NT2/D1 (cell line): ENCODE measurements at regions not wholly inside any gene's neighbourhood (a gene's known extent, or its start where the extent isn't known, plus 50 kb on each side); places are given as distances from the start of the nearest gene placed in this dataset.

ENCODE experiments used
- DNase-seq: peaks from one replicate; pipeline ENCODE4 v3.0.0-alpha.2; 2011; ENCODE audit warnings: low read depth, low spot score
- H3K27me3 ChIP-seq: 2 replicates; pipeline ENCODE4 v1.6.0; 2011; ENCODE audit warnings: mild to moderate bottlenecking; ENCODE audit not compliant: insufficient read length, insufficient read depth
- H3K36me3 ChIP-seq: 2 replicates; pipeline ENCODE4 v1.6.1; 2011; ENCODE audit warnings: mild to moderate bottlenecking, low read length, mixed read lengths; ENCODE audit not compliant: insufficient read depth, insufficient read length
- H3K4me1 ChIP-seq: 2 replicates; pipeline ENCODE4 v1.5.1; 2011; ENCODE audit not compliant: insufficient read depth, insufficient read length
- H3K4me3 ChIP-seq: 2 replicates; pipeline ENCODE4 v1.5.1; 2011; ENCODE audit warnings: low read depth; ENCODE audit not compliant: insufficient read length
- H3K9ac ChIP-seq: 2 replicates; pipeline ENCODE4 v1.6.0; 2011; ENCODE audit warnings: low read depth; ENCODE audit not compliant: insufficient read length
- H3K9me3 ChIP-seq: 2 replicates; pipeline ENCODE4 v1.5.1; 2011; ENCODE audit warnings: mild to moderate bottlenecking, low read length; ENCODE audit not compliant: insufficient read depth
- SUZ12 ChIP-seq: IDR thresholded peaks from 2 replicates; pipeline ENCODE4 v1.6.1; 2011; ENCODE audit not compliant: insufficient read length, insufficient read depth; ENCODE audit errors: extremely low read depth
- YY1 ChIP-seq: IDR thresholded peaks from 2 replicates; pipeline ENCODE4 v1.6.1; 2011; ENCODE audit not compliant: insufficient read length, insufficient read depth
- ZNF274 ChIP-seq: IDR thresholded peaks from 2 replicates; pipeline ENCODE4 v1.6.1; 2011; ENCODE audit warnings: mild to moderate bottlenecking, low read depth, low read length

DNA sequence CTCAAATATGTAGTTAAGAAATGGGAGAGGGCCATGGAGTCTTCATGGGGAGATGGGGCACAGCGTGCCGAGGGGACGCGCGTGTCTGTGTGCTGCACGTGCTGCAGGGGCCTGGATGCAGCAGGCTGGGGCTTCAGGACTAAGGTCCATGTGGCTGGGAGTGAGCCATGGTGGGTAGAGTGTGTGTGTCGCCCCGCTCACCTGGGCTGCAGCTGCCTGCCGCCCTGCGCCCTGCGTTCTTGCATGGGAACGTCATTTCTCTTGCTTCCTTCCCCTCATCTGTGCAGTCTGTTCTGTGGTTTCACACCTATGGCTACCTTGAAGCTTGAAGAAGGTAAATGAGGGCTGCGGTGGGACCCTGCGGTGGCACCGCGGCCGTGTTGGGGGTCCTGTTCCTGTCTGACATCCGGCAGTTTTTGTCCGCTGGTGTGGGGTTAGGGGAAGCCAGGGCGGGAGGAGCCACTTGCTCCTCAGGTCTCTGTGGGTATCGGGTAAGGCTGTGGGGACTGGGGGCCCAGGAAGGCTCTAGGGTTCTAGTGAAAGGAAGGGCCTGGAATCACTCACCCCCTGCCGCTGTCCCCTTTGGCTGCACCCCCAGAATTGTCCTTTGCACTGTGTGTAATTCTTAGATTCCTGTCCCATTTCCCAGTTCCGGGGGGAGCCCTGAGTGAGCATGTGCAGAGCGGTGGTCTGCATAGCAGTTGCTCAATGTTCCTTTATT is 54.1 kb upstream of the HS6ST1 start:
- peaks cover 32% of the 10 kb centered on the region for H3K4me1 ChIP-seq
- TF ChIP-seq ZNF274 (no peak), YY1 (no peak), SUZ12 (no peak)
- no peaks in the 10 kb centered on the region for H3K36me3 ChIP-seq
- no peak for DNase-seq
- H3K9me3 ChIP-seq: no peaks in the 10 kb centered on the region
- H3K27me3 ChIP-seq: peaks cover 15% of the 10 kb centered on the region
- peak overlapping the region; percentile 4 for H3K9ac ChIP-seq
- H3K4me3 ChIP-seq: no peak overlapping the region

- Histone ChIP-seq H3K9me3 (no peaks in the 10 kb centered on the region), H3K4me1 (peaks cover 31% of the 10 kb centered on the region), H3K9ac (no peak overlapping the region), H3K4me3 (no peak overlapping the region), H3K27me3 (peaks cover 21% of the 10 kb centered on the region), H3K36me3 (no peaks in the 10 kb centered on the region)
- DNase-seq: no peak
- TF ChIP-seq ZNF274: no peak
- no peak for TF ChIP-seq YY1
- no peak for TF ChIP-seq SUZ12
These were observed 54.9 kb upstream of the HS6ST1 start for GRCh38 chr2:128373451-128374000.

- DNase-seq: no peak
- no peak for TF ChIP-seq ZNF274
- TF ChIP-seq YY1: no peak
- no peak for TF ChIP-seq SUZ12
- Histone ChIP-seq H3K9ac (peak overlapping the region; percentile 8), H3K36me3 (no peaks in the 10 kb centered on the region), H3K4me3 (no peak overlapping the region), H3K27me3 (peaks cover 24% of the 10 kb centered on the region), H3K9me3 (no peaks in the 10 kb centered on the region), H3K4me1 (peaks cover 31% of the 10 kb centered on the region)
These were observed 55.5 kb upstream of the HS6ST1 start for GRCh38 chr2:128374001-128374710.

DNA sequence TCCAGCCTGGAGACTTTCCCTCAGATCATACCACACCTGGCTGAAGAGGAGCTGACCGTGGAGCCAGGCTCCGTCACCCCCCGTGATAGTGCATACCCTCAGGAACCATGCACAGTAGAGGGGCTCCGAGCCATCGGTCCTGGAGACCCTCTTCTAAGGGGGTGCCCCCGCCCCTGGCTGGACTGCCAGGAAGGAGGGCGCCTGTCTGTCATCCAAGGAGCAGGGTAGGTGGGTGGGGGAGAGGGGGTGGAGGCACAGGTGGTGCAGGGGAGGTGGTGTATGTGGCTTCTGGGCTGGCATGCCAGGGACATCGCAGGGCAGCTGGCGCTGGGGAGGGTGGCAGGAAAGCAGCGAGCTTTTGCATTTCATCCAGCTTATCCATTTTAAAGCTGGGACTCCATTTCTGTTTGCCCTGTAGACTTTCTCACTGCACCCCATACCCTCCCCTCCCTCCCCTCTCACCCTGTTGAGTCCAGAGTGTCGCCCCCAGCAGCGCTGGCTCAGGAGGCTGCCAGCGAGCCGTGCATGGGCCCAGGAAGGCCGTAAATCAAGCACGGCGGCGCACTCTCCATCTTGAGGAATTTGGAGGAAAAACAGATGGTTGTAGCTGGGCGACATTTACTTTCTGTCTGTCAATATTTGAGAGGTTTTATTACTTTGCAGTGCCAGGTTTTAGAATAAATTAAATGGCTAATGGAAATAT is 56.2 kb upstream of the HS6ST1 start:
- no peak for TF ChIP-seq SUZ12
- TF ChIP-seq ZNF274: no peak
- Histone ChIP-seq H3K4me3 (no peak overlapping the region), H3K27me3 (peaks cover 24% of the 10 kb centered on the region), H3K9me3 (no peaks in the 10 kb centered on the region), H3K36me3 (no peaks in the 10 kb centered on the region), H3K9ac (no peak overlapping the region), H3K4me1 (peaks cover 30% of the 10 kb centered on the region)
- no peak for DNase-seq

- H3K36me3 ChIP-seq: no peaks in the 10 kb centered on the region
- peaks cover 34% of the 10 kb centered on the region for H3K4me1 ChIP-seq
- TF ChIP-seq SUZ12: no peak
- no peak for TF ChIP-seq ZNF274
- TF ChIP-seq YY1: no peak
- peaks cover 26% of the 10 kb centered on the region for H3K27me3 ChIP-seq
- no peak for DNase-seq
- no peak overlapping the region for H3K4me3 ChIP-seq
- H3K9me3 ChIP-seq: no peaks in the 10 kb centered on the region
- H3K9ac ChIP-seq: no peak overlapping the region
These were observed 56.8 kb upstream of the HS6ST1 start for GRCh38 chr2:128375454-128375853.

DNA sequence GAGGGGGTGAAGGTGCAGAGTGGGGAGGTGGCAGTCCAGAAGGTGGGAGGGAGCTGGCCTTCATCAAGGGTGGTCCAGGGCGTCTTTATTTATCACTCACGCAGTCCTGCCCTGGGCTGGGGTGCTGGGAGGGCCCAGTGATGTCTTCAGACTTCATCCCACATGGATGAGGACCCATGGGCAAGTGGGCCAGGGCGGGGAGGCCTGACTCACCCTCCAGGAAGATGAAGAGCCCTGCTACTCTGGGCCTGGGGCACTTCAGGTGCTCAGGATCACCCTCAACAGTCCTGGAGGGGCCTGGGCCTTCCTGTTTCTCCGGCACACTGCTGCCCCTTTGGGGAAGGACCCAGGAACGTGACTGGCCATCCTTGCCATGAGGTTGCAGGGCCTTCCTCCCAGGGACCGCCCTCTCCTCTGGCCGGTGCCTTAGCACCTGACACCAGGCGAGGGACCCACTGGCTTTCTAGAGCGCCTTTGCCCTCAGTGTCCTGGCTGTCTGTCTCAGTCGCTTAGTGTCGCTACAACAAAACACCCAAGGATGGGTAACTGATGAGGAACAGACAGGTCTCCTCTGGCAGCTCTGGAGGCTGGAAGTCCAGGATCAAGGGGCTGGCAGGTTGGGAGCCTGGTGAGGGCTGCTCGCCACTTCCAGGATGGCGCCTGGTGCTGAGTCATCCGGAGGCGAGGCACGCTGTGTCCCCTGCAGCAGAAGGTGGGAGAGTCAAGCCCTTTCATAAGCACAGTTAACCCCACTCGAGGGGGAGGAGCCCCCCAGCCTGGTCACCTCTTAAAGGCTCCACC is 57.8 kb upstream of the HS6ST1 start:
- Histone ChIP-seq H3K4me3 (no peak overlapping the region), H3K36me3 (no peaks in the 10 kb centered on the region), H3K9me3 (no peaks in the 10 kb centered on the region), H3K4me1 (peaks cover 39% of the 10 kb centered on the region), H3K9ac (no peak overlapping the region), H3K27me3 (peaks cover 35% of the 10 kb centered on the region)
- no peak for DNase-seq
- TF ChIP-seq SUZ12: no peak
- TF ChIP-seq ZNF274: no peak
- TF ChIP-seq YY1: no peak
